ENCODE measurements at regions not wholly inside any gene's neighbourhood (a gene's known extent, or its start where the extent isn't known, plus 50 kb on each side); places are given as distances from the start of the nearest gene placed in this dataset.

- TF ChIP-seq CTCF (IDR thresholded peaks at IDR 0.05): no peak
- no peak for TF ChIP-seq POLR2A (IDR thresholded peaks at IDR 0.05)
These were observed 221.2 kb downstream of the TUSC7 start for GRCh38 chr3:116930786-116931185.

All from thyroid gland (tissue), 4 donors.